ENCODE measurements at regions not wholly inside any gene's neighbourhood (a gene's known extent, or its start where the extent isn't known, plus 50 kb on each side); places are given as distances from the start of the nearest gene placed in this dataset.

GRCh38 chr1:201708085-201708512, 120.9 kb upstream of the IPO9 start:
- H3K27ac ChIP-seq (replicated peaks) = peak overlapping the region; percentile 34
- H3K4me1 ChIP-seq = peaks cover 82% of the 10 kb centered on the region
- no peaks in the 10 kb centered on the region for H3K9me3 ChIP-seq (replicated peaks)
- TF ChIP-seq CTCF (IDR thresholded peaks at IDR 0.05; ENCODE audit: borderline replicate concordance) = no peak
- H3K4me3 ChIP-seq = no peak overlapping the region
- no peaks in the 10 kb centered on the region for H3K36me3 ChIP-seq
- intact Hi-C loops (cut with micrococcal nuclease) = loop anchor here (5.0 kb wide), 1 partner anchor 84 kb away; no protein-coding TSS in a partner anchor
- no peak for DNase-seq
- H3K27me3 ChIP-seq (ENCODE audit: low read depth) = no peaks in the 10 kb centered on the region

- peaks cover 82% of the 10 kb centered on the region for H3K4me1 ChIP-seq
- TF ChIP-seq CTCF (IDR thresholded peaks at IDR 0.05; ENCODE audit: borderline replicate concordance) = no peak
- intact Hi-C loops (cut with micrococcal nuclease) = loop anchor here (5.0 kb wide), 1 partner anchor 84 kb away; no protein-coding TSS in a partner anchor
- H3K27ac ChIP-seq (replicated peaks) = peak overlapping the region; percentile 34
- H3K27me3 ChIP-seq (ENCODE audit: low read depth) = no peaks in the 10 kb centered on the region
- H3K4me3 ChIP-seq = no peak overlapping the region
- H3K9me3 ChIP-seq (replicated peaks) = no peaks in the 10 kb centered on the region
- no peak for DNase-seq
- H3K36me3 ChIP-seq = no peaks in the 10 kb centered on the region
These were observed 120.3 kb upstream of the IPO9 start for GRCh38 chr1:201708691-201709090.

- Histone ChIP-seq H3K27ac (replicated peaks) (peak overlapping the region; percentile 97), H3K9me3 (replicated peaks) (no peaks in the 10 kb centered on the region), H3K36me3 (no peaks in the 10 kb centered on the region), H3K27me3 (ENCODE audit: low read depth) (no peaks in the 10 kb centered on the region), H3K4me3 (no peak overlapping the region), H3K4me1 (peaks cover 82% of the 10 kb centered on the region)
- intact Hi-C loops (cut with micrococcal nuclease) = loop anchor here (5.0 kb wide), 1 partner anchor 83 kb away; no protein-coding TSS in a partner anchor
- peak; percentile 80 for DNase-seq
- peak; percentile 97 for TF ChIP-seq CTCF (IDR thresholded peaks at IDR 0.05; ENCODE audit: borderline replicate concordance)
These were observed 119.2 kb upstream of the IPO9 start for GRCh38 chr1:201709564-201710295.

GRCh38 chr1:201710632-201711597, 118.0 kb upstream of the IPO9 start:
- no peak for DNase-seq
- Histone ChIP-seq H3K27ac (replicated peaks) (peak overlapping the region; percentile 97), H3K36me3 (no peaks in the 10 kb centered on the region), H3K4me3 (no peak overlapping the region), H3K9me3 (replicated peaks) (no peaks in the 10 kb centered on the region), H3K4me1 (peaks cover 85% of the 10 kb centered on the region), H3K27me3 (ENCODE audit: low read depth) (no peaks in the 10 kb centered on the region)
- intact Hi-C loops (cut with micrococcal nuclease) = no loop called here
- TF ChIP-seq CTCF (IDR thresholded peaks at IDR 0.05; ENCODE audit: borderline replicate concordance) = no peak

GRCh38 chr1:201711811-201712210, 117.1 kb upstream of the IPO9 start:
- DNase-seq = no peak
- H3K9me3 ChIP-seq (replicated peaks) = no peaks in the 10 kb centered on the region

More at GRCh38 chr1:201711811-201712210, 117.1 kb upstream of the IPO9 start:
- no peak for TF ChIP-seq CTCF (IDR thresholded peaks at IDR 0.05; ENCODE audit: borderline replicate concordance)
- Histone ChIP-seq H3K36me3 (no peaks in the 10 kb centered on the region), H3K4me1 (peaks cover 94% of the 10 kb centered on the region), H3K4me3 (no peak overlapping the region), H3K27me3 (ENCODE audit: low read depth) (no peaks in the 10 kb centered on the region), H3K27ac (replicated peaks) (peak overlapping the region; percentile 97)
- intact Hi-C loops (cut with micrococcal nuclease) = no loop called here

Data from left ventricle myocardium inferior (tissue), 1 donor.